ENCODE measurements at regions not wholly inside any gene's neighbourhood (a gene's known extent, or its start where the extent isn't known, plus 50 kb on each side); places are given as distances from the start of the nearest gene placed in this dataset.

DNA sequence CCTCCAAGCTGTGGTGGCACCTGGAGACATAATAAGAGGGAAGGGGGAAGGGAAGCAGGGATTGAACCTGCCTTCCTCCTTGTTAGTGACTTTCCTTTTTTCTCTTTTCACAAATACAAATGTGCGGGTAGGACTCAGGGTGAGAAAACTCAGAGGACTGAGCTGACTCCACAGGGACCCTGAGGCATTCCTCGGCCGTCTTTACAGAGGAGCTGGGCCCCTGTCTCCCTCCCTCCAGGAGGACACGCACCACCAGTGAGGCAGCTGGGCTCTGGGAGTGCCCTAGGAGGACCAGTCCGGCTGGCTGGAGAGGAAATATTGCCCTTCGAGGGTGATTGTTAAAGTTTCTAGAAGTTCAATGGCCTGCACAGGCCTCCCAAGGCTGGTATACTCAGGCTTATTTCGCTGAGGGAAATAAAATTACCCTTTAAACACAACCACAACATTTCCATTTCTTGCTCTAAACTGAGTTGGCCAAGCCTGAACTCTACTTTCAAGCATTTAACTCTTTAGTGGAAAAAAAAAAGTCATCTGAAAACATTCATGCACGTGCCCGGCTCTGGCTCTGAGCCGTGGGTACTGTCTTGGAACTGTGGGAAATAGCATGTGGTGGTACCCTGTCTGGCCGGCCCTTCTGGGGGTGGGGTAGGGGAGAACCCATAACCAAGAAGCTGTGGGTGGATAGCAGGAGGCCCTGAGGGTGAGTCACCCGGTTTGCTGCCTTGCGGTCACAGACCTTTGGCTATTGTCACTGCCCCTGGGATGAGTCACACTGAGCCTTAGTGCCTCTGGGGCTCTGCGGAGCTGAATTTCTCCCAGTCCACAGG is 116.0 kb downstream of the COPS8 start:
- intact Hi-C loops (cut with DNase I) = no loop called here
- Histone ChIP-seq H3K36me3 (no peaks in the 10 kb centered on the region), H3K9me3 (no peaks in the 10 kb centered on the region), H3K27ac (no peak overlapping the region), H3K4me1 (no peaks in the 10 kb centered on the region), H3K4me3 (no peak overlapping the region), H3K27me3 (no peaks in the 10 kb centered on the region)
- 70 to 73% methylated on average over 14 of the region's 14 CpGs for WGBS, 2 donors
- FAIRE-seq (no peak), ATAC-seq (peak in 3 of 4 donors; percentile 43 to 87 (median 51)), DNase-seq (peak in 1 of 6 donors; percentile 51)
- TF ChIP-seq, protein P1, sequence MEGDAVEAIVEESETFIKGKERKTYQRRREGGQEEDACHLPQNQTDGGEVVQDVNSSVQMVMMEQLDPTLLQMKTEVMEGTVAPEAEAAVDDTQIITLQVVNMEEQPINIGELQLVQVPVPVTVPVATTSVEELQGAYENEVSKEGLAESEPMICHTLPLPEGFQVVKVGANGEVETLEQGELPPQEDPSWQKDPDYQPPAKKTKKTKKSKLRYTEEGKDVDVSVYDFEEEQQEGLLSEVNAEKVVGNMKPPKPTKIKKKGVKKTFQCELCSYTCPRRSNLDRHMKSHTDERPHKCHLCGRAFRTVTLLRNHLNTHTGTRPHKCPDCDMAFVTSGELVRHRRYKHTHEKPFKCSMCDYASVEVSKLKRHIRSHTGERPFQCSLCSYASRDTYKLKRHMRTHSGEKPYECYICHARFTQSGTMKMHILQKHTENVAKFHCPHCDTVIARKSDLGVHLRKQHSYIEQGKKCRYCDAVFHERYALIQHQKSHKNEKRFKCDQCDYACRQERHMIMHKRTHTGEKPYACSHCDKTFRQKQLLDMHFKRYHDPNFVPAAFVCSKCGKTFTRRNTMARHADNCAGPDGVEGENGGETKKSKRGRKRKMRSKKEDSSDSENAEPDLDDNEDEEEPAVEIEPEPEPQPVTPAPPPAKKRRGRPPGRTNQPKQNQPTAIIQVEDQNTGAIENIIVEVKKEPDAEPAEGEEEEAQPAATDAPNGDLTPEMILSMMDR (IDR thresholded peaks at IDR 0.05) = no peak

DNA sequence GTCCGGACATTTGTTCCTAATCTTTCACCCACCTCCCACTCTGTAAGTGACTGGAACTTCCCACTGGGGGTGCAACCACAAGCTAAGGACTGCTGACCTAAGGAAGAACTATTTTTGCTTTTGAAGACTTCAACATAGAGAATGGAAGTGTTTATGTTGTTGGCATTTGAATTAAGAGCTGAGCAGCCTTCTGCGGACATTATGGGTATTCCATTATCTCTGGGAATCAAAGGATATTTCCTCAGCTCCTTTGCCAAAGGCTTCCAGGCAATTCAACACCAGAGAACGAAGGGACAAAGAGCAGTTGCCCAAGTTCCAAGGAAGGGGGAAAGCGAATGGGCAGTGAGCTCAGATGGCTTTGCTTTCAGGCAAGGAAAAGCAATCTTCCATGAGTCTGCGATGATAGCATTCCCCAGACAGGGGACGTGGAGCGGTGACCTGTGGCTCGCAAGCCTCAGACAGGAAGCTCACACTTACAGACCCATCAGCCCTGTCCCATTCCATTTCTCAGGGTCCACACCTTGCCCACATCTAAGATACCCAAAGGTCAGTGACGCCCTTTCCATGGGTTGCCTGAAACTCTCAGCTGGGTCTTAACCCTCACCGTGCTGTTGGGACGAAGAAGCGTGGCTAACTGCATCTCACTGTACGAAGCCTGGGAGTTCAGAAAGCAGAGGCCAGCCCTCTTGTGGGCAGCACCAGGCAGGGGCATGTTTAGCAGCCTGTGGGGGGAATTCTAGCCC is 116.8 kb downstream of the COPS8 start:
- peak overlapping the region in 1 of 4 donors; percentile 15 for H3K27ac ChIP-seq

DNA sequence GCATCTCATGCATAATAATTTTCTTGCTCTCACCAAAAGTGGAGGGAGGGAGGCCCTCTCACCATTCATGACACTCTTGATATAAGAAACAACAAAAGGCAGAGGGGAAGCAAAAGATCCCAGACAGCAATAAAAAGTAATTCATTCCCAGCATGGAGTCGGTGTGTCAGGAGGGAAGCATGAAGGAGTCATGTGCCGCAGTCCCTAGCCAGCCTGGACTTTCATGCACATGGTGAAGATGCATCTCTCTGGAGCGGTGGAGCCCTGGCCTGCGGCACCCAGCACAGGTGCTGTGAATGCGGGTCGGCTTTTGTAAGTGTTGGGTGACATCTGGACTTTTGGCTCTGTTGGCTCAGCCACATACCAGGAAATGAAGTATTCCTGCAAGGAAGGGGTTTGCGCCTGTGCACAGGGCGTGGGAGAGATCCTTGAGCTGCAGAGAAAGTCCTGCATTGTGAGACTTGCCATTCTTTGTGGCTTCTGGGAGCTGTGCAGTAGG is 119.4 kb downstream of the COPS8 start:
- H3K4me3 ChIP-seq = no peak overlapping the region
- no peak for ATAC-seq
- H3K4me1 ChIP-seq = no peaks in the 10 kb centered on the region
- DNase-seq = no peak
- no peak for FAIRE-seq
- intact Hi-C loops (cut with DNase I) = no loop called here
- no peaks in the 10 kb centered on the region for H3K9me3 ChIP-seq
- TF ChIP-seq, protein P1 (IDR thresholded peaks at IDR 0.05) = no peak
- no peak overlapping the region for H3K27ac ChIP-seq
- H3K27me3 ChIP-seq = no peaks in the 10 kb centered on the region
- WGBS, 2 donors = 83 to 84% methylated on average over 8 of the region's 8 CpGs
- H3K36me3 ChIP-seq = no peaks in the 10 kb centered on the region

More for the DNA sequence above, 116.8 kb downstream of the COPS8 start:
- no peak for FAIRE-seq
- H3K27me3 ChIP-seq = no peaks in the 10 kb centered on the region
- H3K4me3 ChIP-seq = no peak overlapping the region
- ATAC-seq = no peak
- WGBS, 2 donors = 84 to 85% methylated on average over 13 of the region's 13 CpGs
- intact Hi-C loops (cut with DNase I) = no loop called here
- TF ChIP-seq, protein P1 (IDR thresholded peaks at IDR 0.05) = no peak
- no peaks in the 10 kb centered on the region for H3K36me3 ChIP-seq
- no peak for DNase-seq
- H3K4me1 ChIP-seq = no peaks in the 10 kb centered on the region
- H3K9me3 ChIP-seq = no peaks in the 10 kb centered on the region

DNA sequence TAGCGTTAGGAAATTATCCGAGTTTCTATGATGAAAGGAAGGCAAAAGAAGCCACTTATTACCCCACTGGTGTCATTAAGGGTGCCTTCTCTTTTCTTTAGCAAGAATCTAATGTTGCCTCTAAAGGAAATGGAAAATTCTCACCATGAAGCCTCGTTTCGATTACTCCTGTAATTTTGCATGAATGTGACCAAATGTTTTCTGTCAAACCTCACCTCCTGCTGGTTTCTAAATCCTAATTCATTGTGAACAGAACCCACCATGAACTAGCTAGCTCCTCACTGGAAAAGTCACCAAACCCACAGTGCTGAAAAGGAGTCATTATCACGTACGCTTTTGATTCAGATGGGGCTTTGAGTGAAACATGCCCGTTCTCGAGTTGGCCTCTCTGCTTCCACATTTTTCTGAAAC is 119.9 kb downstream of the COPS8 start:
- FAIRE-seq (no peak), DNase-seq (no peak), ATAC-seq (no peak)
- Histone ChIP-seq H3K36me3 (no peaks in the 10 kb centered on the region), H3K4me3 (no peak overlapping the region), H3K4me1 (no peaks in the 10 kb centered on the region), H3K9me3 (no peaks in the 10 kb centered on the region), H3K27me3 (no peaks in the 10 kb centered on the region), H3K27ac (no peak overlapping the region)
- WGBS, 2 donors = 72 to 76% methylated on average over 8 of the region's 8 CpGs
- TF ChIP-seq, protein P1 (IDR thresholded peaks at IDR 0.05) = no peak
- intact Hi-C loops (cut with DNase I) = no loop called here

Measured in pancreas (tissue), 10 donors.